HepG2 (cell line): ENCODE measurements at regions not wholly inside any gene's neighbourhood (a gene's known extent, or its start where the extent isn't known, plus 50 kb on each side); places are given as distances from the start of the nearest gene placed in this dataset.

ENCODE experiments used
- ATAC-seq: fragments of 200-7000 bp; cut with Tn5 transposase; 3 replicates; pipeline ENCODE4 v1.9.1; 2020; ENCODE audit warnings: mild to moderate bottlenecking, moderate library complexity
- BruUV-seq: library from RNA; stranded (reverse); fragments of 400-500 nt; replicated peaks from 2 replicates; lab custom pipeline; 2021; lab: Mats Ljungman, UMichigan
- CTCF ChIA-PET: fragments of 300-600 bp; formaldehyde crosslinking; extraction: SDS; loops from one replicate; lab custom pipeline; 2021; ENCODE audit warnings: low total read pairs, inconsistent platforms, low intra/inter-chr PET ratio; lab: Yijun Ruan, JAX
- POLR2A ChIA-PET: fragments of 350-600 bp; sonication (Branson Sonifier 250); formaldehyde crosslinking; loops from one replicate; lab custom pipeline; 2020; ENCODE audit warnings: antibody characterized with exemption, inconsistent platforms; lab: Yijun Ruan, JAX
- DNase-seq: peaks from one replicate; pipeline ENCODE4 v3.0.0-alpha.2; 2015; ENCODE audit warnings: low spot score
- FAIRE-seq: peaks from 3 replicates; lab custom pipeline; 2011; peaks lifted over from hg19 to GRCh38; lab: Jason Lieb, UNC
- H2AFZ ChIP-seq: one replicate; pipeline ENCODE4 v1.6.1; 2011; ENCODE audit warnings: low read length, inconsistent platforms
- H3K27ac ChIP-seq: fragments of 300-600 bp; 3 replicates; pipeline ENCODE4 v1.8.0; 2011; ENCODE audit warnings: mixed run types, mild to moderate bottlenecking, mixed read lengths, low read length, inconsistent platforms; ENCODE audit not compliant: insufficient read depth; ENCODE audit errors: extremely low read length
- H3K27me3 ChIP-seq, 2 experiments: fragments of 200-600 bp in 1 of 2; 2 replicates in 1 of 2; 3 replicates in 1 of 2; pipeline versions ENCODE4 v1.6.0 to v1.8.0; 2011; ENCODE audit warnings: low read length in 2 of 2, mild to moderate bottlenecking in 2 of 2, moderate library complexity in 2 of 2, inconsistent platforms in 1 of 2; ENCODE audit not compliant: insufficient read depth in 2 of 2, control insufficient read depth in 1 of 2
- H3K36me3 ChIP-seq, 2 experiments: fragments of 200-600 bp in 1 of 2; replicated peaks in 1 of 2; 2 replicates in 1 of 2; 3 replicates in 1 of 2; pipeline versions ENCODE4 v1.5.1 to v1.8.0; 2011; ENCODE audit warnings: low read length in 2 of 2, inconsistent platforms in 1 of 2; ENCODE audit not compliant: insufficient read depth in 2 of 2, control insufficient read depth in 1 of 2
- H3K4me1 ChIP-seq: 2 replicates; pipeline ENCODE4 v1.5.1; 2012; ENCODE audit warnings: low read length, inconsistent platforms; ENCODE audit not compliant: insufficient read depth
- H3K4me2 ChIP-seq: 2 replicates; pipeline ENCODE4 v1.6.0; 2011; ENCODE audit warnings: low read depth, low read length, inconsistent platforms
- H3K4me3 ChIP-seq, 3 experiments: fragments of 200-600 bp in 1 of 3; sonication (generic), shearing (Covaris generic) in 1 of 3; replicated peaks in 1 of 3; 2 replicates each; pipeline ENCODE4 v1.5.1; 2011 to 2016; ENCODE audit warnings: low read length in 3 of 3, inconsistent platforms in 2 of 3, low read depth in 2 of 3, mild to moderate bottlenecking in 2 of 3, control low read depth in 1 of 3, mixed read lengths in 1 of 3; ENCODE audit not compliant: insufficient read depth in 1 of 3
- H3K79me2 ChIP-seq: one replicate; pipeline ENCODE4 v1.6.1; 2011; ENCODE audit warnings: low read length, inconsistent platforms; ENCODE audit not compliant: insufficient read depth
- H3K9ac ChIP-seq: 2 replicates; pipeline ENCODE4 v1.6.0; 2011; ENCODE audit warnings: mild to moderate bottlenecking, low read depth, low read length, inconsistent platforms; ENCODE audit not compliant: insufficient read depth
- H3K9me3 ChIP-seq: 2 replicates; pipeline ENCODE4 v1.5.1; 2012; ENCODE audit warnings: mild to moderate bottlenecking, low read length
- H4K20me1 ChIP-seq: 2 replicates; pipeline ENCODE4 v1.6.0; 2011; ENCODE audit warnings: inconsistent platforms, mild to moderate bottlenecking, low read length, moderate library complexity; ENCODE audit not compliant: insufficient read depth
- CBX5 ChIP-seq: sonication (generic); formaldehyde crosslinking; IDR thresholded peaks from 2 replicates; pipeline ENCODE4 v1.4.0; 2020; ENCODE audit warnings: missing genetic modification reagents, borderline replicate concordance
- STAG1 ChIP-seq: sonication (generic); formaldehyde crosslinking; IDR thresholded peaks from 2 replicates; pipeline ENCODE4 v1.4.0; 2020; ENCODE audit warnings: missing genetic modification reagents
- ZNF263 ChIP-seq: sonication (generic); formaldehyde crosslinking; IDR thresholded peaks from 2 replicates; pipeline ENCODE4 v1.4.0; 2020; ENCODE audit warnings: missing genetic modification reagents
- WGBS: methylation state at CpG from one replicate; pipeline ENCODE4 v1.1.6; 2017; ENCODE audit warnings: low lambda C conversion rate; 5-methylcytosine and 5-hydroxymethylcytosine counted together
- in situ Hi-C: cut with HindIII; loops from 2 replicates; pipeline ENCODE4 v1.10.0; 2017; ENCODE audit warnings: low pct_unique_long_range_greater_than_20kb; ENCODE audit not compliant: extremely low pct_ligation_motif_present
- intact Hi-C: fragments of 100-400 bp; cut with micrococcal nuclease; formaldehyde crosslinking; loops from one replicate; pipeline ENCODE4 v1.10.0; 2022; ENCODE audit not compliant: unreplicated experiment
- TF ChIP-seq, protein P1 (sequence below): sonication (generic); formaldehyde crosslinking; IDR thresholded peaks from 2 replicates; pipeline ENCODE4 v1.5.1; 2020; ENCODE audit warnings: missing genetic modification reagents, mild to moderate bottlenecking, borderline replicate concordance
- TF ChIP-seq, protein P2 (sequence below): sonication (generic); formaldehyde crosslinking; IDR thresholded peaks from 2 replicates; pipeline ENCODE4 v1.5.0; 2020; ENCODE audit warnings: mild to moderate bottlenecking, missing genetic modification reagents, moderate library complexity

DNA sequence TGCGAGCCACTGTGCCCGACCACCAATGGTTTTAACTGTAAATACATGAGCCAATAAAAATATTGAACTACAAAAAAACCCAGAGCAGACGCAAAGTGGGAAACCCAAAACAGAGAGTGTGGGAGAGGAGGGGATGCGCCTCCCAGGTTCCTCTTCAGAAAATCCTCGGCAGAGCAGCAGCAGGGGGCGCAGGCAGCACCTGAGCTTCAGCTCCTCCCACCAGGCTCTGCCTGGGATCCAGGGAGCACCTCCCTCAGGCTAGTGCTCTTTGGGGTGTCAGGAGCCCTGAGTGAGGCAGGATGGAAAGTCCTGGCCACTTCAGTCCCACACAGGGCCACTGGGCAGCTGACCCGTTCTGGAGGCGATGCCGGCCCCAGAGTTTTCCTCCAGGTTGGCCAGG lies 536.9 kb upstream of the CDH4 start:
- no TSS peak for BruUV-seq
- H3K27ac ChIP-seq = no peak overlapping the region
- no peak for FAIRE-seq
- H3K9me3 ChIP-seq = peaks cover 21% of the 10 kb centered on the region; the same call in 1 of the 2 replicates
- no peak overlapping the region for H3K4me3 ChIP-seq
- ChIA-PET CTCF (no interaction called here), POLR2A (no interaction called here)
- no peaks in the 10 kb centered on the region for H3K79me2 ChIP-seq
- H2AFZ ChIP-seq = no peak overlapping the region
- in situ Hi-C loops = no loop called here
- no peaks in the 10 kb centered on the region for H3K27me3 ChIP-seq
- H3K9ac ChIP-seq = no peak overlapping the region
- peak; percentile 76 for ATAC-seq
- H4K20me1 ChIP-seq = no peaks in the 10 kb centered on the region
- no peak overlapping the region for H3K4me2 ChIP-seq
- intact Hi-C loops = no loop called here
- no peaks in the 10 kb centered on the region for H3K4me1 ChIP-seq
- no peaks in the 10 kb centered on the region for H3K36me3 ChIP-seq
- TF ChIP-seq, protein P1, sequence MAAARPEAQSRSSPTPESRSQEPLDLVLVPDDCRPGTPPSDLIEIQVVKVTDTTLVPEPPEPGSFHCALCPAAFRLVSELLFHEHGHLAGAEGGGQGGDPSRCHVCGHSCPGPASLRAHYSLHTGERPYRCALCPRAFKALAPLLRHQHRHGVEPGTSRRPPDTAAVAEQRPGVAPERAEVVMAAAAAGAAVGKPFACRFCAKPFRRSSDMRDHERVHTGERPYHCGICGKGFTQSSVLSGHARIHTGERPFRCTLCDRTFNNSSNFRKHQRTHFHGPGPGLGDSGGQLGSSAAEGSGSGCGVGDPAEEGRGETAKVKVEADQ (CRISPR knock-in tag) = no peak
- TF ChIP-seq ZNF263 (CRISPR knock-in tag) = peak; percentile 99
- TF ChIP-seq CBX5 (CRISPR knock-in tag) = no peak
- TF ChIP-seq STAG1 = 0 out of 2 replicates have a peak, but pooled peaks have one; percentile 26
- TF ChIP-seq, protein P2, sequence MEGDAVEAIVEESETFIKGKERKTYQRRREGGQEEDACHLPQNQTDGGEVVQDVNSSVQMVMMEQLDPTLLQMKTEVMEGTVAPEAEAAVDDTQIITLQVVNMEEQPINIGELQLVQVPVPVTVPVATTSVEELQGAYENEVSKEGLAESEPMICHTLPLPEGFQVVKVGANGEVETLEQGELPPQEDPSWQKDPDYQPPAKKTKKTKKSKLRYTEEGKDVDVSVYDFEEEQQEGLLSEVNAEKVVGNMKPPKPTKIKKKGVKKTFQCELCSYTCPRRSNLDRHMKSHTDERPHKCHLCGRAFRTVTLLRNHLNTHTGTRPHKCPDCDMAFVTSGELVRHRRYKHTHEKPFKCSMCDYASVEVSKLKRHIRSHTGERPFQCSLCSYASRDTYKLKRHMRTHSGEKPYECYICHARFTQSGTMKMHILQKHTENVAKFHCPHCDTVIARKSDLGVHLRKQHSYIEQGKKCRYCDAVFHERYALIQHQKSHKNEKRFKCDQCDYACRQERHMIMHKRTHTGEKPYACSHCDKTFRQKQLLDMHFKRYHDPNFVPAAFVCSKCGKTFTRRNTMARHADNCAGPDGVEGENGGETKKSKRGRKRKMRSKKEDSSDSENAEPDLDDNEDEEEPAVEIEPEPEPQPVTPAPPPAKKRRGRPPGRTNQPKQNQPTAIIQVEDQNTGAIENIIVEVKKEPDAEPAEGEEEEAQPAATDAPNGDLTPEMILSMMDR = peak; percentile 53
- 25% methylated on average over 9 of the region's 9 CpGs for WGBS
- DNase-seq = no peak
